H9 (cell line): ENCODE measurements at regions not wholly inside any gene's neighbourhood (a gene's known extent, or its start where the extent isn't known, plus 50 kb on each side); places are given as distances from the start of the nearest gene placed in this dataset.

Experiments
- DNase-seq: peaks from one replicate; pipeline ENCODE4 v3.0.0-alpha.2; 2017
- H2AFZ ChIP-seq: one replicate; pipeline ENCODE4 v1.6.1; 2013; ENCODE audit warnings: mild to moderate bottlenecking, low read length, control low read depth, moderate library complexity
- H2AK5ac ChIP-seq: 2 replicates; pipeline ENCODE4 v1.6.1; 2013; ENCODE audit warnings: low read length, control low read depth, mixed read lengths; ENCODE audit not compliant: insufficient read length
- H2BK120ac ChIP-seq: one replicate; pipeline ENCODE4 v1.6.1; 2013; ENCODE audit warnings: low read depth, mild to moderate bottlenecking, low read length, control low read depth, inconsistent platforms; ENCODE audit not compliant: poor library complexity, severe bottlenecking
- H2BK12ac ChIP-seq: 2 replicates; pipeline ENCODE4 v1.6.1; 2013; ENCODE audit warnings: low read length, control low read depth, mixed read lengths, low read depth; ENCODE audit not compliant: insufficient read length
- H2BK15ac ChIP-seq: 2 replicates; pipeline ENCODE4 v1.6.1; 2013; ENCODE audit warnings: low read depth, low read length, control low read depth
- H2BK20ac ChIP-seq: one replicate; pipeline ENCODE4 v1.6.1; 2013; ENCODE audit warnings: low read depth, mild to moderate bottlenecking, low read length, control low read depth, inconsistent platforms; ENCODE audit not compliant: poor library complexity, severe bottlenecking
- H2BK5ac ChIP-seq: 2 replicates; pipeline ENCODE4 v1.6.1; 2013; ENCODE audit warnings: low read length, control low read depth, mixed read lengths; ENCODE audit not compliant: insufficient read length
- H3K14ac ChIP-seq: 2 replicates; pipeline ENCODE4 v1.6.1; 2013; ENCODE audit warnings: low read length, control low read depth; ENCODE audit not compliant: insufficient read depth
- H3K18ac ChIP-seq: 2 replicates; pipeline ENCODE4 v1.6.1; 2013; ENCODE audit warnings: low read depth, mild to moderate bottlenecking, mixed read lengths, low read length, control low read depth; ENCODE audit not compliant: insufficient read length
- H3K23ac ChIP-seq: 2 replicates; pipeline ENCODE4 v1.6.1; 2013; ENCODE audit warnings: low read length, control low read depth, mixed read lengths, low read depth; ENCODE audit not compliant: insufficient read length
- H3K23me2 ChIP-seq: 2 replicates; pipeline ENCODE4 v1.6.1; 2013; ENCODE audit warnings: low read depth, mild to moderate bottlenecking, mixed read lengths, low read length, control low read depth; ENCODE audit not compliant: insufficient read length, poor library complexity, severe bottlenecking
- H3K27ac ChIP-seq: 2 replicates; pipeline ENCODE4 v1.5.1; 2013; ENCODE audit warnings: low read length, control low read depth, mixed read lengths, low read depth; ENCODE audit not compliant: insufficient read length
- H3K27me3 ChIP-seq: 2 replicates; pipeline ENCODE4 v1.6.1; 2013; ENCODE audit warnings: low read length, control low read depth, inconsistent platforms; ENCODE audit not compliant: insufficient read depth
- H3K4ac ChIP-seq: 2 replicates; pipeline ENCODE4 v1.6.1; 2013; ENCODE audit warnings: low read depth, mild to moderate bottlenecking, control low read depth, inconsistent platforms, low read length, moderate library complexity
- H3K4me1 ChIP-seq: 2 replicates; pipeline ENCODE4 v1.6.1; 2013; ENCODE audit warnings: low read length, control low read depth, inconsistent platforms; ENCODE audit not compliant: insufficient read depth
- H3K4me2 ChIP-seq: 2 replicates; pipeline ENCODE4 v1.6.1; 2013; ENCODE audit warnings: low read length, control low read depth, mixed read lengths; ENCODE audit not compliant: insufficient read length, insufficient read depth
- H3K56ac ChIP-seq: 2 replicates; pipeline ENCODE4 v1.6.1; 2013; ENCODE audit warnings: low read depth, mild to moderate bottlenecking, mixed read lengths, low read length, control low read depth; ENCODE audit not compliant: insufficient read length
- H3K79me1 ChIP-seq: 2 replicates; pipeline ENCODE4 v1.6.1; 2013; ENCODE audit warnings: low read depth, mild to moderate bottlenecking, moderate library complexity, low read length, control low read depth, inconsistent platforms; ENCODE audit not compliant: insufficient read depth, poor library complexity, severe bottlenecking
- H3K79me2 ChIP-seq: 2 replicates; pipeline ENCODE4 v1.6.1; 2013; ENCODE audit warnings: low read length, control low read depth, inconsistent platforms; ENCODE audit not compliant: insufficient read depth
- H3K9ac ChIP-seq: 2 replicates; pipeline ENCODE4 v1.6.1; 2013; ENCODE audit warnings: low read length, control low read depth, mixed read lengths; ENCODE audit not compliant: insufficient read length; ENCODE audit errors: extremely low read depth
- H3K9me3 ChIP-seq: one replicate; pipeline ENCODE4 v1.6.1; 2013; ENCODE audit warnings: low read depth, low read length, inconsistent platforms; ENCODE audit not compliant: control insufficient read depth
- H3T11ph ChIP-seq: one replicate; pipeline ENCODE4 v1.6.1; 2013; ENCODE audit warnings: mild to moderate bottlenecking, low read length, control low read depth, inconsistent platforms
- H4K20me1 ChIP-seq: one replicate; pipeline ENCODE4 v1.6.1; 2013; ENCODE audit not compliant: control insufficient read depth, insufficient read length, insufficient read depth
- H4K5ac ChIP-seq: 2 replicates; pipeline ENCODE4 v1.6.1; 2013; ENCODE audit warnings: low read depth, mild to moderate bottlenecking, mixed read lengths, low read length, control low read depth; ENCODE audit not compliant: insufficient read length
- H4K8ac ChIP-seq: replicated peaks from 2 replicates; pipeline ENCODE4 v1.6.1; 2013; ENCODE audit warnings: low read length, control low read depth, mixed read lengths, low read depth; ENCODE audit not compliant: insufficient read length
- H4K91ac ChIP-seq: 2 replicates; pipeline ENCODE4 v1.6.1; 2013; ENCODE audit warnings: low read depth, mild to moderate bottlenecking, moderate library complexity, mixed read lengths, low read length, control low read depth; ENCODE audit not compliant: insufficient read length
- H3K27ac Mint-ChIP-seq, 3 experiments: 2 replicates in 2 of 3; 3 replicates in 1 of 3; pipeline ENCODE4 v1.8.0; 2020 to 2021; ENCODE audit warnings: mixed read lengths in 3 of 3, mild to moderate bottlenecking in 1 of 3, moderate library complexity in 1 of 3
- H3K27me3 Mint-ChIP-seq: 2 replicates; pipeline ENCODE4 v1.8.0; 2021; ENCODE audit warnings: low read depth, mild to moderate bottlenecking, moderate library complexity, mixed read lengths
- H3K36me3 Mint-ChIP-seq, 3 experiments: 2 replicates in 2 of 3; 3 replicates in 1 of 3; pipeline ENCODE4 v1.8.0; 2020 to 2021; ENCODE audit warnings: low read depth in 3 of 3, mixed read lengths in 3 of 3; ENCODE audit not compliant: insufficient read depth in 1 of 3
- H3K4me1 Mint-ChIP-seq, 2 experiments: 2 replicates each; pipeline ENCODE4 v1.8.0; 2020; ENCODE audit warnings: mixed read lengths in 2 of 2
- H3K4me3 Mint-ChIP-seq, 2 experiments: 2 replicates in 1 of 2; 3 replicates in 1 of 2; pipeline ENCODE4 v1.8.0; 2020 to 2021; ENCODE audit warnings: mild to moderate bottlenecking in 2 of 2, mixed read lengths in 2 of 2, moderate library complexity in 1 of 2
- H3K9me3 Mint-ChIP-seq, 2 experiments: 2 replicates in 1 of 2; 3 replicates in 1 of 2; pipeline ENCODE4 v1.8.0; 2020; ENCODE audit warnings: mild to moderate bottlenecking in 2 of 2, mixed read lengths in 2 of 2, moderate library complexity in 1 of 2
- TF ChIP-seq, protein P1 (sequence below): fragments of 200-600 bp; sonication (generic); conservative IDR thresholded peaks from 3 replicates; pipeline ENCODE4 v1.8.0; 2021; ENCODE audit warnings: antibody characterized with exemption, mild to moderate bottlenecking

DNA sequence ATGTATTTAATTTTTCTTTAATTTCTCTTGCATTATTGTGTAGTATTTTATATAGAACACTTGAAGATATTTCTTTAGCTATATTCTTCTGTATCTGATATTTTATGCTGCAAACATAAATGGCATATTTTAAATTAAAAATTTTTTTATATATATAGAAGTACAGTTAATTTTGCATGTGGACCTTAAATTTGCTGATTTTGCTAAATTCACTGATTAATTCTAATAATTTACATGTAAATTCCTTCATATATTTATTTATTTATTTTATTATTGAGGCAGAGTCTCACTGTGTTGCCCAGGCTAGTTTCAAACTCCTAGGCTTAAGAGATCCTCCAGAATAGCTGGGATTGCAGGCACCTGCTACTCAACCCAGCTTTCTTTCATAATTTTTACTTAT lies 276.9 kb downstream of the PRR16 start:
- H3K27ac Mint-ChIP-seq: no peak overlapping the region
- Histone ChIP-seq H3K9ac (no peak overlapping the region), H3K79me1 (no peaks in the 10 kb centered on the region), H3K4me1 (no peaks in the 10 kb centered on the region), H2BK120ac (no peak overlapping the region), H3K18ac (no peak overlapping the region), H3K56ac (no peak overlapping the region), H3K79me2 (no peaks in the 10 kb centered on the region), H4K8ac (no peak overlapping the region), H2BK5ac (no peak overlapping the region), H4K20me1 (no peaks in the 10 kb centered on the region), H2AK5ac (no peak overlapping the region), H3K27ac (no peak overlapping the region), H4K5ac (no peak overlapping the region), H2BK20ac (no peak overlapping the region), H3K14ac (no peak overlapping the region), H3K27me3 (no peaks in the 10 kb centered on the region), H4K91ac (no peak overlapping the region), H3T11ph (no peak overlapping the region), H2AFZ (no peak overlapping the region), H3K4me2 (no peak overlapping the region), H2BK12ac (no peak overlapping the region), H3K23me2 (no peaks in the 10 kb centered on the region), H3K9me3 (no peaks in the 10 kb centered on the region), H2BK15ac (no peak overlapping the region), H3K4ac (no peak overlapping the region), H3K23ac (no peak overlapping the region)
- no peak overlapping the region for H3K4me3 Mint-ChIP-seq
- H3K27me3 Mint-ChIP-seq: no peaks in the 10 kb centered on the region
- H3K9me3 Mint-ChIP-seq: no peaks in the 10 kb centered on the region
- no peak for DNase-seq
- peaks cover 5% of the 10 kb centered on the region in 2 experiments; a peak in 1 of 4 replicates for H3K4me1 Mint-ChIP-seq
- H3K36me3 Mint-ChIP-seq: no peaks in the 10 kb centered on the region
- TF ChIP-seq, protein P1, sequence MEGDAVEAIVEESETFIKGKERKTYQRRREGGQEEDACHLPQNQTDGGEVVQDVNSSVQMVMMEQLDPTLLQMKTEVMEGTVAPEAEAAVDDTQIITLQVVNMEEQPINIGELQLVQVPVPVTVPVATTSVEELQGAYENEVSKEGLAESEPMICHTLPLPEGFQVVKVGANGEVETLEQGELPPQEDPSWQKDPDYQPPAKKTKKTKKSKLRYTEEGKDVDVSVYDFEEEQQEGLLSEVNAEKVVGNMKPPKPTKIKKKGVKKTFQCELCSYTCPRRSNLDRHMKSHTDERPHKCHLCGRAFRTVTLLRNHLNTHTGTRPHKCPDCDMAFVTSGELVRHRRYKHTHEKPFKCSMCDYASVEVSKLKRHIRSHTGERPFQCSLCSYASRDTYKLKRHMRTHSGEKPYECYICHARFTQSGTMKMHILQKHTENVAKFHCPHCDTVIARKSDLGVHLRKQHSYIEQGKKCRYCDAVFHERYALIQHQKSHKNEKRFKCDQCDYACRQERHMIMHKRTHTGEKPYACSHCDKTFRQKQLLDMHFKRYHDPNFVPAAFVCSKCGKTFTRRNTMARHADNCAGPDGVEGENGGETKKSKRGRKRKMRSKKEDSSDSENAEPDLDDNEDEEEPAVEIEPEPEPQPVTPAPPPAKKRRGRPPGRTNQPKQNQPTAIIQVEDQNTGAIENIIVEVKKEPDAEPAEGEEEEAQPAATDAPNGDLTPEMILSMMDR: no peak
